GM12878 (cell line): ENCODE measurements at regions not wholly inside any gene's neighbourhood (a gene's known extent, or its start where the extent isn't known, plus 50 kb on each side); places are given as distances from the start of the nearest gene placed in this dataset.

Source experiments
- ATAC-seq: fragments of 200-7000 bp; cut with Tn5 transposase; 3 replicates; pipeline ENCODE4 v1.9.1; 2020; ENCODE audit warnings: mild to moderate bottlenecking, moderate library complexity
- BruUV-seq: library from RNA; stranded (reverse); fragments of 400-500 nt; replicated peaks from 2 replicates; lab custom pipeline; 2021; lab: Mats Ljungman, UMichigan
- CTCF ChIA-PET: fragments of 300-600 bp; sonication (Branson Sonifier 250); formaldehyde crosslinking; extraction: SDS; loops from one replicate; lab custom pipeline; 2021; ENCODE audit warnings: inconsistent platforms; lab: Yijun Ruan, JAX
- POLR2A ChIA-PET: fragments of 350-600 bp; formaldehyde crosslinking; extraction: SDS; loops from one replicate; lab custom pipeline; 2021; ENCODE audit warnings: inconsistent platforms; lab: Charles Lee
- RAD21 ChIA-PET: fragments of 300-600 bp; sonication (Branson Sonifier 250); formaldehyde crosslinking; loops from one replicate; lab custom pipeline; 2023; ENCODE audit warnings: antibody characterized with exemption; ENCODE audit not compliant: unreplicated experiment; lab: Charles Lee
- SMC1A ChIA-PET: fragments of 300-600 bp; sonication (Branson Sonifier 250); formaldehyde crosslinking; loops from one replicate; lab custom pipeline; 2023; ENCODE audit not compliant: unreplicated experiment, uncharacterized antibody; lab: Charles Lee
- DNase-seq: peaks from one replicate; pipeline ENCODE4 v3.0.0-alpha.2; 2011; ENCODE audit warnings: low read depth, low spot score
- FAIRE-seq: peaks from 3 replicates; lab custom pipeline; 2011; peaks lifted over from hg19 to GRCh38; lab: Jason Lieb, UNC
- H2AFZ ChIP-seq: 2 replicates; pipeline ENCODE4 v1.6.0; 2011; ENCODE audit warnings: low read depth, low read length, control low read depth; ENCODE audit not compliant: control insufficient read depth
- H3K27ac ChIP-seq: 2 replicates; pipeline ENCODE4 v1.5.1; 2011; ENCODE audit warnings: control low read depth; ENCODE audit not compliant: control insufficient read depth, insufficient read depth
- H3K27me3 ChIP-seq, 2 experiments: replicated peaks in 1 of 2; 2 replicates each; pipeline versions ENCODE4 v1.6.0 to v1.6.1; 2011; ENCODE audit warnings: low read length in 1 of 2; ENCODE audit not compliant: control insufficient read depth in 2 of 2, insufficient read depth in 2 of 2
- H3K36me3 ChIP-seq, 2 experiments: 2 replicates each; pipeline ENCODE4 v1.5.1; 2011; ENCODE audit warnings: low read length in 1 of 2; ENCODE audit not compliant: control insufficient read depth in 2 of 2, insufficient read depth in 2 of 2
- H3K4me1 ChIP-seq: 2 replicates; pipeline ENCODE4 v1.6.1; 2011; ENCODE audit warnings: mild to moderate bottlenecking, low read length, moderate library complexity, mixed read lengths; ENCODE audit not compliant: control insufficient read depth, insufficient read depth
- H3K4me2 ChIP-seq: 2 replicates; pipeline ENCODE4 v1.6.0; 2011; ENCODE audit warnings: control low read depth; ENCODE audit not compliant: control insufficient read depth, insufficient read depth
- H3K4me3 ChIP-seq: fragments of 200-600 bp; sonication (generic); 2 replicates; pipeline ENCODE4 v1.5.1; 2016
- H3K79me2 ChIP-seq: 2 replicates; pipeline ENCODE4 v1.6.0; 2011; ENCODE audit warnings: low read length; ENCODE audit not compliant: control insufficient read depth, insufficient read depth
- H3K9ac ChIP-seq: 2 replicates; pipeline ENCODE4 v1.8.0; 2011; ENCODE audit warnings: low read length, control low read depth, mixed read lengths; ENCODE audit not compliant: control insufficient read depth, insufficient read depth
- H3K9me3 ChIP-seq: replicated peaks from 3 replicates; pipeline ENCODE4 v1.5.1; 2011; ENCODE audit warnings: mild to moderate bottlenecking, low read length; ENCODE audit not compliant: control insufficient read depth, insufficient read depth
- H4K20me1 ChIP-seq: 2 replicates; pipeline ENCODE4 v1.6.0; 2011; ENCODE audit not compliant: control insufficient read depth, insufficient read depth
- CBX3 ChIP-seq: fragments of 200-600 bp; sonication (generic); IDR thresholded peaks from 2 replicates; pipeline ENCODE4 v1.6.1; 2016; ENCODE audit warnings: low read depth, borderline replicate concordance
- EED ChIP-seq: sonication (generic); IDR thresholded peaks from 2 replicates; pipeline ENCODE4 v1.6.1; 2016; ENCODE audit warnings: antibody characterized with exemption, low read depth
- FOXM1 ChIP-seq: IDR thresholded peaks from 2 replicates; pipeline ENCODE4 v1.6.1; 2012; ENCODE audit warnings: low read depth, mild to moderate bottlenecking, inconsistent platforms, low read length, moderate library complexity
- HDGF ChIP-seq: fragments of 450-650 bp; IDR thresholded peaks from 2 replicates; pipeline ENCODE4 v1.6.1; 2016; ENCODE audit warnings: antibody characterized with exemption
- IKZF1 ChIP-seq: fragments of 450-650 bp; conservative IDR thresholded peaks from 2 replicates; pipeline ENCODE4 v1.6.1; 2017; ENCODE audit warnings: antibody characterized with exemption, mild to moderate bottlenecking
- KAT2A ChIP-seq: conservative IDR thresholded peaks from 2 replicates; pipeline ENCODE4 v1.6.1; 2011; ENCODE audit warnings: low read depth, low read length; ENCODE audit not compliant: control insufficient read depth
- MEF2A ChIP-seq: IDR thresholded peaks from 2 replicates; pipeline ENCODE4 v1.6.1; 2011; ENCODE audit warnings: low read depth, mild to moderate bottlenecking, low read length, moderate library complexity; ENCODE audit not compliant: insufficient read depth
- MTA2 ChIP-seq: fragments of 450-650 bp; IDR thresholded peaks from 2 replicates; pipeline ENCODE4 v1.6.1; 2016; ENCODE audit warnings: low read depth, mild to moderate bottlenecking, moderate library complexity
- NBN ChIP-seq: fragments of 450-650 bp; IDR thresholded peaks from 2 replicates; pipeline ENCODE4 v1.6.1; 2016
- SREBF2 ChIP-seq: IDR thresholded peaks from 2 replicates; pipeline ENCODE4 v1.6.1; 2012; ENCODE audit warnings: mild to moderate bottlenecking, low read length
- SUZ12 ChIP-seq: fragments of 200-600 bp; sonication (generic); IDR thresholded peaks from one replicate; pipeline ENCODE4 v1.6.1; 2018; ENCODE audit warnings: antibody characterized with exemption, mild to moderate bottlenecking; ENCODE audit not compliant: unreplicated experiment
- ZNF274 ChIP-seq: IDR thresholded peaks from one replicate; pipeline ENCODE4 v1.8.0; 2011; ENCODE audit not compliant: insufficient read length, insufficient read depth
- ZZZ3 ChIP-seq: IDR thresholded peaks from 2 replicates; pipeline ENCODE4 v1.6.1; 2011; ENCODE audit warnings: low read depth; ENCODE audit not compliant: control insufficient read depth, insufficient read length
- WGBS: methylation state at CpG from one replicate; pipeline ENCODE4 v1.1.6; 2016; ENCODE audit warnings: low lambda C conversion rate; ENCODE audit not compliant: insufficient replicate concordance, insufficient coverage; ENCODE audit errors: missing lambda C conversion rate; 5-methylcytosine and 5-hydroxymethylcytosine counted together
- in situ Hi-C: fragments of 300-500 bp; cut with MboI; formaldehyde crosslinking; loops from 9 replicates; pipeline ENCODE4 v1.14.3; 2018; ENCODE audit warnings: mixed read lengths
- intact Hi-C: fragments of 100-400 bp; cut with micrococcal nuclease; formaldehyde crosslinking; loops from one replicate; pipeline ENCODE4 v1.14.2; 2022; ENCODE audit not compliant: unreplicated experiment
- TF ChIP-seq, protein P1 (sequence below): fragments of 450-650 bp; IDR thresholded peaks from 2 replicates; pipeline ENCODE4 v1.6.1; 2017; ENCODE audit warnings: low read depth, mild to moderate bottlenecking, moderate library complexity
- TF ChIP-seq, protein P2 (sequence below): fragments of 450-650 bp; IDR thresholded peaks from 2 replicates; pipeline ENCODE4 v1.6.1; 2014; ENCODE audit warnings: mild to moderate bottlenecking

DNA sequence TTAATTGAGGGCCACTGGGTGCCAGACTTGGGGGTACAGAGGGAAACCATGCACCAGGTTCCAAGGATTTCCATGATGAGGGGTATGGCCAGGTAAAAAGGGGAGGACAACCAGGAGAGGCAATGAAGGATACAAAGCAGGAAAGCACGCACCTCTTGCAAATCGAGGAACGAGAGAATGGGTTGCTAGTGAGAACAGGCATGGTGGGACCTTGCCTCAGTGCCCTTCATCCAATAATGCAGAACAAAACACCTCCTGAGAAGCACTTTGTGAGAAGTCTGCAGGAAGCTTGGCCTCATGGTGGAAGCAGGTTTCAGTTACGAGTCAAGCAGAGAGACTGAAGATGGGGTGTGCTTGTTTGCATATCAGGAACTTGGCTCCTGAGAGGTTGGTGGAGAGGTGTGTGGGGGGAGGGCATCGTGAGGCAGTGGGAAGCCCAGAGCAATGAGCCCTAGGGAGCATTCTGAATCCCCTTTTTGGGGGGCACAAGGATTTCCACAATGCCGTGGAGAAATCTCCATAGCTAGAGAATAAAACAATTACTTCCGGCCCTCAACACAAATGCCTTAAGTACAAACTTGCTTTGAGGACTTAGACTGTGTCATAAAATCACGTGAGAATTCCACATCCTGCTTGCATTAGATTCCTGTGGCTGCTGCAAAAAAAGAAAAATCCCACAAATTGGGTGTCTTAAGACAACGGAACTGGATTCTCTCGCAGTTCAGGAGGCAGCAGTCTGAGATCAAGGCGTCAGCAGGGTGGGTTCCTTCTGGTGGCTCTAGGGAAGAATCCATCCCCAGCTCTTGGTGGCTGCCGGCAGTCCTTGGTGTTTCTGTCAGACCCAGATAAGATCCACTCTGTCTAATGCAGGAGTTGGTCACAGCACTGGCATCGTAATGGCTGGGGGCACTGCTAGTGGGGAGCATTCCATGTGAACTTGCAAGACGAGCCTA is 54.9 kb upstream of the BACE2 start:
- no peaks in the 10 kb centered on the region for H3K27me3 ChIP-seq
- H3K27ac ChIP-seq: no peak overlapping the region
- H3K79me2 ChIP-seq: no peaks in the 10 kb centered on the region
- TF ChIP-seq SUZ12 (no peak), KAT2A (no peak), EED (no peak), CBX3 (no peak), MEF2A (no peak), NBN (no peak), FOXM1 (no peak), HDGF (no peak), MTA2 (no peak), ZZZ3 (no peak), SREBF2 (no peak), IKZF1 (no peak), ZNF274 (no peak)
- TF ChIP-seq, protein P1, sequence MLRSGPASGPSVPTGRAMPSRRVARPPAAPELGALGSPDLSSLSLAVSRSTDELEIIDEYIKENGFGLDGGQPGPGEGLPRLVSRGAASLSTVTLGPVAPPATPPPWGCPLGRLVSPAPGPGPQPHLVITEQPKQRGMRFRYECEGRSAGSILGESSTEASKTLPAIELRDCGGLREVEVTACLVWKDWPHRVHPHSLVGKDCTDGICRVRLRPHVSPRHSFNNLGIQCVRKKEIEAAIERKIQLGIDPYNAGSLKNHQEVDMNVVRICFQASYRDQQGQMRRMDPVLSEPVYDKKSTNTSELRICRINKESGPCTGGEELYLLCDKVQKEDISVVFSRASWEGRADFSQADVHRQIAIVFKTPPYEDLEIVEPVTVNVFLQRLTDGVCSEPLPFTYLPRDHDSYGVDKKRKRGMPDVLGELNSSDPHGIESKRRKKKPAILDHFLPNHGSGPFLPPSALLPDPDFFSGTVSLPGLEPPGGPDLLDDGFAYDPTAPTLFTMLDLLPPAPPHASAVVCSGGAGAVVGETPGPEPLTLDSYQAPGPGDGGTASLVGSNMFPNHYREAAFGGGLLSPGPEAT: no peak
- TF ChIP-seq, protein P2, sequence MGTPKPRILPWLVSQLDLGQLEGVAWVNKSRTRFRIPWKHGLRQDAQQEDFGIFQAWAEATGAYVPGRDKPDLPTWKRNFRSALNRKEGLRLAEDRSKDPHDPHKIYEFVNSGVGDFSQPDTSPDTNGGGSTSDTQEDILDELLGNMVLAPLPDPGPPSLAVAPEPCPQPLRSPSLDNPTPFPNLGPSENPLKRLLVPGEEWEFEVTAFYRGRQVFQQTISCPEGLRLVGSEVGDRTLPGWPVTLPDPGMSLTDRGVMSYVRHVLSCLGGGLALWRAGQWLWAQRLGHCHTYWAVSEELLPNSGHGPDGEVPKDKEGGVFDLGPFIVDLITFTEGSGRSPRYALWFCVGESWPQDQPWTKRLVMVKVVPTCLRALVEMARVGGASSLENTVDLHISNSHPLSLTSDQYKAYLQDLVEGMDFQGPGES: no peak
- TF ChIP-seq, all 136 proteins: peak for 0
- H3K9me3 ChIP-seq: no peaks in the 10 kb centered on the region; the same call in 2 of the 3 replicates
- H3K36me3 ChIP-seq: no peaks in the 10 kb centered on the region
- no peak overlapping the region for H3K4me2 ChIP-seq
- CTCF ChIA-PET: no interaction called here
- WGBS: 16% methylated on average over 14 of the region's 14 CpGs
- intact Hi-C loops (no loop called here), in situ Hi-C loops (no loop called here)
- no peak overlapping the region; the same call in 1 of the 2 replicates for H2AFZ ChIP-seq
- DNase-seq (no peak), FAIRE-seq (no peak), ATAC-seq (no peak)
- H3K4me1 ChIP-seq: no peaks in the 10 kb centered on the region
- no peaks in the 10 kb centered on the region for H4K20me1 ChIP-seq
- RAD21 ChIA-PET: no interaction called here
- no TSS peak for BruUV-seq
- H3K4me3 ChIP-seq: no peak overlapping the region
- POLR2A ChIA-PET: interaction anchor here (0.6 kb wide), 1 partner anchor 331 kb away, joined by 5 read pairs; no protein-coding TSS in a partner anchor
- SMC1A ChIA-PET: no interaction called here
- no peak overlapping the region for H3K9ac ChIP-seq
